Ovary (tissue), 7 donors: ENCODE measurements at regions not wholly inside any gene's neighbourhood (a gene's known extent, or its start where the extent isn't known, plus 50 kb on each side); places are given as distances from the start of the nearest gene placed in this dataset.

ENCODE experiments used
- DNase-seq, 5 donors: peaks; one replicate each; pipeline ENCODE4 v3.0.0-alpha.2; 2019 to 2020
- H3K27ac ChIP-seq, 2 donors: fragments of 200-600 bp; one replicate each; pipeline versions ENCODE4 v1.5.1 to v1.8.0; 2019 to 2022
- H3K27me3 ChIP-seq: fragments of 200-600 bp; one replicate; pipeline ENCODE4 v1.8.0; 2022
- H3K36me3 ChIP-seq: fragments of 200-600 bp; sonication (generic); one replicate; pipeline ENCODE4 v1.5.1; 2019
- H3K4me1 ChIP-seq: one replicate; pipeline ENCODE4 v1.8.1; 2013; ENCODE audit warnings: mild to moderate bottlenecking, moderate library complexity; ENCODE audit not compliant: insufficient read depth
- H3K4me3 ChIP-seq: fragments of 200-600 bp; sonication (generic); one replicate; pipeline ENCODE4 v1.5.1; 2017
- H3K9me3 ChIP-seq, 2 donors: fragments of 200-600 bp in 1 of 2; sonication (generic) in 1 of 2; one replicate each; pipeline versions ENCODE4 v1.5.1 to v1.8.1; 2013 to 2019; ENCODE audit warnings: mild to moderate bottlenecking in 1 of 2, moderate library complexity in 1 of 2
- CTCF ChIP-seq, 3 donors: fragments of 450-650 bp in 2 of 3; fragments of 200-600 bp in 1 of 3; IDR thresholded peaks; one replicate each; pipeline versions ENCODE4 v1.5.1 to v1.8.0; 2016 to 2022; ENCODE audit warnings: antibody characterized with exemption in 3 of 3, mild to moderate bottlenecking in 1 of 3
- EP300 ChIP-seq: sonication (generic); formaldehyde crosslinking; IDR thresholded peaks from one replicate; pipeline ENCODE4 v1.6.1; 2017; ENCODE audit warnings: antibody characterized with exemption
- POLR2A ChIP-seq: fragments of 450-650 bp; IDR thresholded peaks from one replicate; pipeline ENCODE4 v1.6.1; 2017; ENCODE audit warnings: antibody characterized with exemption, mild to moderate bottlenecking, moderate library complexity
- WGBS, 3 donors: extraction: QIAGEN DNeasy Blood & Tissue Kit in 1 of 3; methylation state at CpG; one replicate each; pipeline versions ENCODE4 v1.1.5 to v1.1.7; 2013 to 2017; 5-methylcytosine and 5-hydroxymethylcytosine counted together
- intact Hi-C, 4 donors: fragments of 100-400 bp; cut with DNase I; formaldehyde crosslinking; loops; one replicate each; pipeline versions ENCODE4 v1.11.0 to v1.15.1; 2022 to 2023
- donor health status: DM: no; HTN: no; CAD: no; lungs with moderate emphysema.
- donor health status: DM: no; HTN: no; CAD: no.
- donor health status: Bipolar disorder and iron deficiency.
- donor health status: DM: no; HTN: no; CAD: no.
- donor health status: DM: yes; HTN: yes; CAD: no.

DNA sequence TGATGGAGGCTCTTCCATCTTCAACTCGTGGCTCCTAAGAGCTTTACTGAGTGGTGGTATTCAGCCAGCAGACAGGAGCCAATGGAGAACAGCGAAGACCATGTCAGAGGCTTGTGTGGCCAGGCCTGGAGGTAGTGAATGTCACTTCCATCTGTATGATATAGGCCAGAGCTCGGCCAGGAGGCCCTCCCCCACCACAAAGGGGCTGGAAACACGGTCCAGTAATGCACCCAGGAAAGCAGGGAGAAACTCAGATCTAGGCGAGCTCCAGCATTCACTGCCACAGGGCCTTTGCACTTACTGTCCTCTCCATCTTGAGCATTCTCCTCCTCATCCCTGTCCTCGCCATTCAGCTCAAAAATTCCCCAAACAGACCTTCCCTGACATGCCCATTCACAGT is 555.3 kb upstream of the C16orf82 start:
- WGBS, 3 donors: 38 to 54% (median 47%) methylated on average over 6 of the region's 6 CpGs
- no peaks in the 10 kb centered on the region for H3K9me3 ChIP-seq
- intact Hi-C loops: no loop called here
- TF ChIP-seq POLR2A: no peak
- TF ChIP-seq CTCF (IDR thresholded peaks at IDR 0.05): no peak
- no peak for TF ChIP-seq EP300
- H3K4me1 ChIP-seq: no peaks in the 10 kb centered on the region
- no peaks in the 10 kb centered on the region for H3K27me3 ChIP-seq
- DNase-seq: no peak
- H3K4me3 ChIP-seq: no peak overlapping the region
- no peak overlapping the region for H3K27ac ChIP-seq
- no peaks in the 10 kb centered on the region for H3K36me3 ChIP-seq

GRCh38 chr16:26521626-26522025 is 545.1 kb upstream of the C16orf82 start:
- 48 to 81% (median 76%) methylated on average over 4 of the region's 4 CpGs for WGBS, 3 donors
- DNase-seq: no peak
- H3K27me3 ChIP-seq: no peaks in the 10 kb centered on the region
- TF ChIP-seq POLR2A: no peak
- no peak for TF ChIP-seq EP300
- TF ChIP-seq CTCF (IDR thresholded peaks at IDR 0.05): no peak
- no peak overlapping the region for H3K27ac ChIP-seq
- H3K4me3 ChIP-seq: no peak overlapping the region
- no peaks in the 10 kb centered on the region for H3K9me3 ChIP-seq
- H3K36me3 ChIP-seq: no peaks in the 10 kb centered on the region
- no peaks in the 10 kb centered on the region for H3K4me1 ChIP-seq
- intact Hi-C loops: no loop called here

DNA sequence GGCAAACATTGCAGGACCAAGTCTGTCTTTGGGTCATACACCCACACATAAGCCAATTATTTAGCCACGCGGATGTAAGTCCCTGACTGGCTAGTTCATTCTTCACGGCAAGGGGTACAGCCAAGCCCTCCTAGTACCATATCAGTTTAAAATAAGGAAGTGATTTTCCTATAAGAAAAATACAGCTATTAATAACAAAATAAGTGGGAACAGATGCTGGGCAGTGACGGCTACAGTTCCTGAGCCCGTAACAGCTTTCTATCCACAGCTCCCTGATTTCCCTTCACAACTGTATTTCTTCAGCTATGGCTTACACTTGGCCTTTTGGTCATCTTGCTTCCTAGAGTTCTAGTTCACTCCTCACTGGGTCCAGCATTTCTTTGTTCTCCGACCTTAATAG is 542.4 kb upstream of the C16orf82 start:
- no peaks in the 10 kb centered on the region for H3K27me3 ChIP-seq
- no peaks in the 10 kb centered on the region for H3K4me1 ChIP-seq
- no peaks in the 10 kb centered on the region for H3K9me3 ChIP-seq
- no peaks in the 10 kb centered on the region for H3K36me3 ChIP-seq
- H3K27ac ChIP-seq: no peak overlapping the region
- TF ChIP-seq EP300 (no peak), CTCF (IDR thresholded peaks at IDR 0.05) (no peak), POLR2A (no peak)
- no peak for DNase-seq
- 70 to 81% (median 79%) methylated on average over 6 of the region's 6 CpGs for WGBS, 3 donors
- H3K4me3 ChIP-seq: no peak overlapping the region
- intact Hi-C loops: no loop called here

- Histone ChIP-seq H3K4me1 (no peaks in the 10 kb centered on the region), H3K27me3 (no peaks in the 10 kb centered on the region), H3K27ac (no peak overlapping the region), H3K4me3 (no peak overlapping the region), H3K36me3 (no peaks in the 10 kb centered on the region), H3K9me3 (no peaks in the 10 kb centered on the region)
- no peak for TF ChIP-seq EP300
- no peak for TF ChIP-seq CTCF (IDR thresholded peaks at IDR 0.05)
- TF ChIP-seq POLR2A: no peak
- no peak for DNase-seq
- WGBS, 3 donors: 66 to 78% (median 75%) methylated on average over 3 of the region's 3 CpGs
- intact Hi-C loops: no loop called here
Measured at GRCh38 chr16:26524846-26525245, 541.9 kb upstream of the C16orf82 start.

DNA sequence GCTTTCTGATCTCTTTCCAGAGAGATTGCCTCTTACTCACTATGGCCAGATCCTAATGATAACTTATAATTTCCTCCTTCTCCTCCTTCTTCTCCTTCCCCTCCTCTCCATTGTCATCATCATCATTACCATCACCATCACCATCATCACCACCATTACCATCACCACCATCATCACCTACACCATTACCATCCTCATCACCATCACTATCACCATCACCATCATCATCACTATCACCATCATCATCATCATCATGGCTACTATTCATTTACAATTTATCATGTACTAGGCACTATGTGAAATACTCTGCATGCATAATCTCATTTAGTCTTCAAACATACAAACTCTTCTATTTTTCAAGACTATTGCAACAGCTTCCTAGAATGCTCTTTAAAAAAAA is 540.9 kb upstream of the C16orf82 start:
- DNase-seq: no peak
- no peaks in the 10 kb centered on the region for H3K4me1 ChIP-seq

More for the DNA sequence above, 540.9 kb upstream of the C16orf82 start:
- Histone ChIP-seq H3K36me3 (no peaks in the 10 kb centered on the region), H3K9me3 (no peaks in the 10 kb centered on the region), H3K4me3 (no peak overlapping the region), H3K27me3 (no peaks in the 10 kb centered on the region), H3K27ac (no peak overlapping the region)
- intact Hi-C loops: no loop called here
- TF ChIP-seq EP300: no peak
- no peak for TF ChIP-seq POLR2A
- TF ChIP-seq CTCF (IDR thresholded peaks at IDR 0.05): no peak
